Left renal pelvis (tissue), 4 donors: ENCODE measurements at regions not wholly inside any gene's neighbourhood (a gene's known extent, or its start where the extent isn't known, plus 50 kb on each side); places are given as distances from the start of the nearest gene placed in this dataset.
A peak's percentile ranks its signal among the peaks of the same experiment; 100 is the strongest.
"Not testable (repeated sequence)": the region's sequence is repeated elsewhere in the genome, so short reads cannot be mapped to it uniquely, and the experiment has no call there.

Experiments
- DNase-seq, 4 donors: peaks; one replicate each; pipeline ENCODE4 v3.0.0-alpha.2; 2013; ENCODE audit warnings: low read depth in 4 of 4, low spot score in 3 of 4

GRCh38 chr1:144140243-144140642 is 168.5 kb upstream of the FAM72C start:
- not testable (repeated sequence) for DNase-seq

- DNase-seq = not testable (repeated sequence)
Observed at GRCh38 chr1:144105006-144105405, 133.2 kb upstream of the FAM72C start.

GRCh38 chr1:144104000-144104677 is 132.4 kb upstream of the FAM72C start:
- not testable (repeated sequence) for DNase-seq

GRCh38 chr1:144103156-144103880 is 131.5 kb upstream of the FAM72C start:
- not testable (repeated sequence) for DNase-seq

- DNase-seq = not testable (repeated sequence)
Observed at GRCh38 chr1:144102046-144102745, 130.4 kb upstream of the FAM72C start.

GRCh38 chr1:144101397-144102045 is 129.7 kb upstream of the FAM72C start:
- DNase-seq = no peak

GRCh38 chr1:144077167-144077841 is 105.5 kb upstream of the FAM72C start:
- DNase-seq = peak in 1 of 4 donors; percentile 4

GRCh38 chr1:144076646-144077045 is 104.9 kb upstream of the FAM72C start:
- DNase-seq = not testable (repeated sequence)

GRCh38 chr1:144070394-144071053 is 98.7 kb upstream of the FAM72C start:
- not testable (repeated sequence) for DNase-seq

GRCh38 chr1:144067042-144067441 is 95.3 kb upstream of the FAM72C start:
- DNase-seq = not testable (repeated sequence)

- DNase-seq = not testable (repeated sequence)
Observed at GRCh38 chr1:144066071-144066813, 94.5 kb upstream of the FAM72C start.

- DNase-seq = not testable (repeated sequence)
Observed at GRCh38 chr1:144065299-144066060, 93.7 kb upstream of the FAM72C start.

- not testable (repeated sequence) for DNase-seq
Observed at GRCh38 chr1:144049365-144049764, 77.6 kb upstream of the FAM72C start.

- DNase-seq = not testable (repeated sequence)
Observed at GRCh38 chr1:144046645-144047044, 74.9 kb upstream of the FAM72C start.

- not testable (repeated sequence) for DNase-seq
Observed at GRCh38 chr1:144045751-144046546, 74.2 kb upstream of the FAM72C start.

GRCh38 chr1:144042251-144042650 is 70.5 kb upstream of the FAM72C start:
- not testable (repeated sequence) for DNase-seq

GRCh38 chr1:144040293-144040692 is 68.5 kb upstream of the FAM72C start:
- not testable (repeated sequence) for DNase-seq
